PC-9 (cell line): ENCODE measurements at regions not wholly inside any gene's neighbourhood (a gene's known extent, or its start where the extent isn't known, plus 50 kb on each side); places are given as distances from the start of the nearest gene placed in this dataset.

ENCODE experiments used
- EZH2 ChIP-seq: fragments of 200-600 bp; sonication (generic); IDR thresholded peaks from 2 replicates; pipeline ENCODE4 v1.8.0; 2017; ENCODE audit warnings: antibody characterized with exemption, low read depth
- TF ChIP-seq, protein P1 (sequence below): fragments of 200-600 bp; sonication (generic); conservative IDR thresholded peaks from 2 replicates; pipeline ENCODE4 v1.6.1; 2017; ENCODE audit warnings: mixed run types, antibody characterized with exemption, mild to moderate bottlenecking, moderate library complexity

DNA sequence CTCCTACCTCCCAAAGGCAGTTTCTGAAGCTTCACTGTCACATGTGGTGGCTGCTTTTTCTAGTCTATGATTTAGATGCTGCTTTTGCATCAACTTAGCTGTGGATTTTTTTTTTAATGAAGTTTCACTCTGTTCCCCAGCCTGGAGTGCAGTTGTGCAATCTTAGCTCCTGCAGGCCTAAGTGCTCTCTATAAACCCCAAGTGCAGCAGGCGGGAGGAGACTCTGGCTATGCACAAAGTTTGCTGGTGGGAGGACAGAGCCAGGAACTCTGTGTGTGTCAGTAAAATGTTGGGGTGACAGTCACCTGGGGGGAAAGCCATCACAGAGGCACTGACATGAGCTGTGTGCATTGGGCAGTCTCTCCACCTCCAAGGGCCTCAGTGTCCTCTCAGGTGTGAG is 138.8 kb upstream of the FAM20C start:
- TF ChIP-seq, protein P1, sequence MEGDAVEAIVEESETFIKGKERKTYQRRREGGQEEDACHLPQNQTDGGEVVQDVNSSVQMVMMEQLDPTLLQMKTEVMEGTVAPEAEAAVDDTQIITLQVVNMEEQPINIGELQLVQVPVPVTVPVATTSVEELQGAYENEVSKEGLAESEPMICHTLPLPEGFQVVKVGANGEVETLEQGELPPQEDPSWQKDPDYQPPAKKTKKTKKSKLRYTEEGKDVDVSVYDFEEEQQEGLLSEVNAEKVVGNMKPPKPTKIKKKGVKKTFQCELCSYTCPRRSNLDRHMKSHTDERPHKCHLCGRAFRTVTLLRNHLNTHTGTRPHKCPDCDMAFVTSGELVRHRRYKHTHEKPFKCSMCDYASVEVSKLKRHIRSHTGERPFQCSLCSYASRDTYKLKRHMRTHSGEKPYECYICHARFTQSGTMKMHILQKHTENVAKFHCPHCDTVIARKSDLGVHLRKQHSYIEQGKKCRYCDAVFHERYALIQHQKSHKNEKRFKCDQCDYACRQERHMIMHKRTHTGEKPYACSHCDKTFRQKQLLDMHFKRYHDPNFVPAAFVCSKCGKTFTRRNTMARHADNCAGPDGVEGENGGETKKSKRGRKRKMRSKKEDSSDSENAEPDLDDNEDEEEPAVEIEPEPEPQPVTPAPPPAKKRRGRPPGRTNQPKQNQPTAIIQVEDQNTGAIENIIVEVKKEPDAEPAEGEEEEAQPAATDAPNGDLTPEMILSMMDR, result no peak
- no peak for TF ChIP-seq EZH2
